GM19455 (cell line): ENCODE measurements at regions not wholly inside any gene's neighbourhood (a gene's known extent, or its start where the extent isn't known, plus 50 kb on each side); places are given as distances from the start of the nearest gene placed in this dataset.
"Not testable (repeated sequence)": the region's sequence is repeated elsewhere in the genome, so short reads cannot be mapped to it uniquely, and the experiment has no call there.

Experiments
- ATAC-seq: cut with Tn5 transposase; IDR thresholded peaks from one replicate; pipeline ENCODE4 v1.9.1; 2021; ENCODE audit not compliant: unreplicated experiment

DNA sequence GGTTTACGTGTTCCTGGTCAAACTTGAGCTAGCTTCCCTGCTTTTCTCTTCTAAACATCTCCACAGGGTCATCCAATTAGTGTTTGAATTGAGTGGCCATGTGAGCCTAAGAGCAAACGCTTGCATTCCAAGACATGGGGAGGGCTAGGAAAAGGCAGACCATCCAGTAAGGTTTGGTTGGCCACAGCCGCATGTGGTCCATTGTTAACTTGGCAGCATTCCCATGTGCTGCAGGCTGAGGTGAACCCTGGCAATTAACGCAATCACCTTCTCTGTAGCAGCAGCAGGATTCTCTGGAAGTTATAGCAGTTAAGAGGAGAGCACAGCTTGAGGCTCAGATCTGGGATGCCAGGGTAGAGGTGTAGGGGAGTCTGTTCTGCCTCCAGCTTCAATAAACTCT, 502.2 kb upstream of the LMCD1 start:
- no peak for ATAC-seq

DNA sequence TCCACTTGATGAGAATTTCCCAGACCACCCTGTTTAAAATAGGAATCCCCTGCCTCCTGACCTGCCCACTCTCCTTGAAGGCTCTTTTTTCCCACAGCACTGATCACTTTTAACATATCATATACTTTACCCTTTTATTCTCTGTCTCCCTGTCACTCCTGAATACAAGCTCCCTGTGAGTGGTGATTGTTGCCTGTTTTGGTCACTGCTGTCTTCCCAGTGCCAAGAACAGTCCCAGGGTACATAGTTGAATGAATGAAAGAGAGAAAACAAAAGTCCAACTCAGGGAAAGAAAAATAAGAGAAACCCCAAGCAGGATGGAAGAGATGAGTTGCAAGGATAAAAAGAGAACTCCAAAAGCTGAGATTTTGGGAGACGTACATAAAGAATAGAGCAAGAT, 500.3 kb upstream of the LMCD1 start:
- no peak for ATAC-seq

DNA sequence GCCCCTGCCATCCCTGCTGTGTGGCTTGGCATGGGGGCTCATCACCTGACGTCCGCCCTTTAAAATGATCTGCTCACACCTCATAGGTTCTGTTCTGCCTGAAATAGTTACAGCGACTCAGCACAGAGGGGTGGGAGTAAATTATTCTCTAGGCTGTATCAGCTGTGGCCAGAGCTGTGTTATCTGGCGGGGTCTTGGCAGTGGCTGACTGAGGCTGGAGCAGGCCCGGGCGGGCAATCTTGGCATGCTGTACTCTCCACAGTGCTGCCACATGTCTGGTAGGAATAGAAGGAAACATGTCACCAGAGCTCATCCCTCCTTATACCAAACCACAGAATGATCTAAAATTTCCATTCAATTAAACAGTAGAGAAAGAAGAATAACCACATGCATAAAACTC, 499.9 kb upstream of the LMCD1 start:
- ATAC-seq: no peak

DNA sequence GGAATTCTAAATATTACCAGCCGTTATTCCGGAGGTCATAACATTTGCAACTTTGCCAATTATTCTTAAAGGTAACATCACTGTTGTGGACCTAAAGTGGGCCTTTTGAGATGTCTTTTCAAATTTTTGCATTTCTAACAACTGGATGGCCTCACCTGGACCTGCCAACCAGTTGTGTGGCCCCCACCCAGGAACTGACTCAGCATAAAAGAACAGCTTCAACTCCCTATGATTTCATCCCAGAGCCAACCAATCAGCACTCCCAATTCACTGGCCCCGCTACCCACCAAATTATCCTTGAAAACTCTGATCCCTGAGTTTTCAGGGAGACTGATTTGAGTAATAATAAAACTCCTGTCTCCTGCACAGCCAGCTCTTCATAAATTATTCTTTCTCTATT, 489.7 kb upstream of the LMCD1 start:
- ATAC-seq: no peak

DNA sequence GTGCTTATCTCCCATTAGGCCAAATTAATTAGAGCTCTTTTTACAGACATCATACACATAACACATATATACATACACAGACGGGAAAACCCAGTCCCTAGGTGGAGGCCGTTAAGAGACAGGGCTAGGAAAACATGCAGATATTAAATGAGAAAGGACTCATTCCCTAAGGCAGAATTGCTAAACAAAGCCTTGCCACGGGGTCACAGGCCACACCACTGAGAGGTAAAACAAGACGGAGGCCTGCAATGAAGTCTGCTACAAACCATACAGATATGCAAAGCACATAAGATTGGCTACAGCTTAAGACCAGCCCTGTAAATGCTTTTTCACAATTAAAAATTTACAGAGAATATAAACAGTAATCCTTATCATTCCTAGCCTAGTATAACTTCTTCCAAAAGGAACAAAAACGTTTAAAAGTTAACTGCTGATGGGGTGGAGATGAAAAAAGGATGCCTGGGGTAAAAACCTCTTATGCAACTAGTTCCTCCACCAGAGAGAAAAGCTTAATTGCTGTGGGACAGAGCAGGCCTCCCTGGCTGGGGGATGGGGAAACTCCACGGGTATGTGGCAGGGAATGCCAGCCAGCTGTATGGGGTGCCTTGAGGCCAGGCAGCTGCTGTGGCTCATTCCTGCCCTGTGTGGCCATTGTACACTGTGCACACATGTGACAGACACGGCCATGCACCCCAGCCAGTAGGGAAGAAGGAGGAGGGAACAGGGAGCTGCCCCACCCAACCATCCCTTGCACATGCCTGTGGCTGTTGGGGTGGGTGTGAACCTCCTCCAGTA, 481.4 kb upstream of the LMCD1 start:
- ATAC-seq: no peak

DNA sequence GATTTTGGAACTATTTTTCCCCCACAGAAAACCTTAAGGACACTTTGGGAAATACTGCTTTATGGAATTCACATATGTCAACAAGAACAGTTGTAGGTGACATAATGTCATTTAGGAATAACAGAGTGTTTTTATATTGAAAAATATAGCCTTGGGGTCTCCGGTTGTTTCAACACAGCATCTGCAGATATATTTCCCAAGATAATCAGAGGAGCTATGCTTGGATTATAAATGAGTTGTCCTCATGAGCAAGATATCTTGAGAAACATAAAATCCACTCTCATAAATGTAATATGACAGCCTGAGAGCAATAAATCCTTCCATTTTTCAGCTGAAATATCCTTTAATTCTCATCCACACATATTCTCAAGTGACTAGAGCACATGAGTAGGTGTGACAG, 473.7 kb upstream of the LMCD1 start:
- no peak for ATAC-seq

DNA sequence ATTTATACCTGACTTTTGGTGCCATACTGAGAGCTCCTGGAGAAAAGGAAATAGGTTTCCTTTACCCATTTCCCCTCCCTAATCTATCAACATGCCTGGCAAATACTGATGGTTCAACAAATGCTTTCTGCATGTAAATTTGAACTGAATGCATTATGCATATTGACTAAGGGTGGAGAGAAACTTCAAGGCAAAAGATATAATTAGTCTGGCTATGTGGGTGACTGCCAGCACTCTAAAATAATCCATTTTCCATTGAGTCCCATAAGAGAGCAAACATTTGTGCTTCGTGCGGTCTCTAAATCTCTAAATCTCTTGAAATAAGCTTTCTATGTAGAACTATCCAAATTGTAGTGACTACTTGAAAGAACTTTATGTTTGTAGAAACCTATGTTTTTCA, 451.3 kb upstream of the LMCD1 start:
- ATAC-seq: no peak

DNA sequence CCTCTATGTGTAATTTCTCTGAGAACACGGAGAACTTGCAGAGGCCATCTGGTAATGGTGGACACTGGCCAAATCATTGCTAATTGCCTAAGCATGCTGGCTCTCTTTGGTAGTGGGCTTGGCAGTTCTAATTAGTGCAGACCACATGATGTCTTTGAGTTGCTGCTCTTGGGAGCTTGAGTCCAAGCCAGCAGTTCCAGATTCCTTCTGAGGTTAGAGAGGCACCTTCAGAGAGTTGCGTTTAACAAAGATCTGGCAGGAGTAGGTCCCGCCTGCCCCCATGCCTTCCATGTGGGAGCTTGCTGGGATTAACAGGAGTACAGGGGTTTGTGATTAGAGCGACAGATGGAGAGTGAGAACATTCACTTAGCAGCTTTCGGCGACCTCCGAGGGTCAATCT, 449.0 kb upstream of the LMCD1 start:
- ATAC-seq: no peak

DNA sequence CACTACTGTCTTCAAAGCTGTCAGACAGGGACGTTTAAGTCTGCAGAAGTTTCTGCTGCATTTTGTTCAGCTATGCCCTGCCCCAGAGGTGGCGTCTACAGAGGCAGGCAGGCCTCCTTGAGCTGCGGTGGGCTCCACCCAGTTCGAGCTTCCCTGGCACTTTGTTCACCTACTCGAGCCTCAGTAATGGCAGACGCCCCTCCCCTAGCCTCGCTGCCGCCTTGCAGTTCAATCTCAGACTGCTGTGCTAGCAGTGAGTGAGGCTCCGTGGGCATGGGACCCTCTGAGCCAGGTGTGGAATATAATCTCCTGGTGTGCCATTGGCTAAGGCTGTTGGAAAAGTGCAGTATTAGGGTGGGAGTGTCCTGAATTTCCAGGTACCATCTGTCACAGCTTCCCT, 433.5 kb upstream of the LMCD1 start:
- ATAC-seq: not testable (repeated sequence)

DNA sequence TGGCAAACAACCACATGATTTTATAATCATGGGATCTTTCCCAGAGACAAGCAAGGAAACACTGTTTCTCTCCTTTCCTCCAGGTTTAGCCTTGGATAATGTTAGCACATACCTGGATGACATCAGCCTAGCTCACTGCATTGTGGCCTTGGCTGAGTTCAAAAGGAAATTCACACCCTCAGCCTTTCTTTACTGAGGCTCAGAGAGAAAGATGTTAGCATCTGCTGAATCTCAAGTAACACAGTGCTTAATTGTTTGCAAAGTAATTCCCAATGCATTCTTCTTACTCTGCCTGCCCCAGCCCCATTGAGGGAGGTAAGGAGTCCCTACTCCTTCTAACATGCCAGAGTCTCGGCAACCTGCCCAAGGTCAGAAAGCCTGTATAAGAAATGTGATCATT, 432.2 kb upstream of the LMCD1 start:
- no peak for ATAC-seq

DNA sequence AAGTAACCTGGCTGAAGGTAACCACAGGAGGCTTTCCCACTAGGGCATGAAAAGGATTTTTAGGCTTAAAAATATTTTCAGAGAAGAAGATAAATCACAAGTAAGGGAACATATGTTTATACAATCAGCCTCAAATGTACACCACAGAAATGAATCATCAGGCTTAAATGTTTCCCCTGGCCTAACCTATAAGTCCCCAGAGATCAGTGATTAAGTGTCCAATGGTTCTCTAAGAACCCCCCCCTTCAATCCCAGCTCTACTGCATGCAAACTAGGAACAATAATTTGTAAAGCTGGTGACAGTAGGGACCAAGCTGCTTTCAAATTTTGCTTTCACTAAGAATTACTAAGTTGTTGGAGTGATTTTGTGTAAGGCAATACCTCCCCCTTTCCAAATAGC, 431.6 kb upstream of the LMCD1 start:
- ATAC-seq: no peak

DNA sequence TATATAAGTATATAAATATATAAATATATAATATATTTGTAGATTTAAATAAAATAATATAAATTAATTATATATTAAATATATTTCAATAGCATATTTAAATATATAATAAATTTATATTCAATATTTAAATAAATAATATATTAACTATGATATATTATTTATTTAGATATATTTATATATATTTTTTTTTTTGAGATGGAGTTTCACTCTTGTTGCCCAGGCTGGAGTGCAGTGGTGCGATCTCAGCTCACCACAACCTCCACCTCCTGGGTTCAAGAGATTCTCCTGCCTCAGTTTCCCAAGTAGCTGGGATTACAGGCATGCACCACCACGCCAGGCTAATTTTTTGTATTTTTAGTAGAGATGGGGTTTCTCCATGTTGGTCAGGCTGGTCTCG, 426.9 kb upstream of the LMCD1 start:
- ATAC-seq: not testable (repeated sequence)

DNA sequence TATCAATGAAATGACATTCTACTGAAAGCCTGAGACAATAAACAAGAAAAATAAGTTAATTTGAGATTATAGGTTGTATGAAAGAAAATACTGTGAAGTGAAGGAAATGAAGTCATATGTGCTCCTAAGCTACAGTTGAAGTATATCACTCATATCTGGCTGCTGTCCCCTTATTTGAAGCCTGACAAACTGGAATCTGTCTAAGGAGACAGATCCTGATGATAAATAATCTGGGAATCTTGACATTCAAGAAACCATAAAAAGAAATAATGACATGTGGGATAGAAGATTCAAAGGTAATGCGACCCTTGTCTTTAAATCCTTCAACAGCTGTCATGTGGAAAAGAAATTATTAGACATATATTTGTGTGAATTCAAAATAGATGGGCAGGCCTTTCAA, 424.5 kb upstream of the LMCD1 start:
- no peak for ATAC-seq

DNA sequence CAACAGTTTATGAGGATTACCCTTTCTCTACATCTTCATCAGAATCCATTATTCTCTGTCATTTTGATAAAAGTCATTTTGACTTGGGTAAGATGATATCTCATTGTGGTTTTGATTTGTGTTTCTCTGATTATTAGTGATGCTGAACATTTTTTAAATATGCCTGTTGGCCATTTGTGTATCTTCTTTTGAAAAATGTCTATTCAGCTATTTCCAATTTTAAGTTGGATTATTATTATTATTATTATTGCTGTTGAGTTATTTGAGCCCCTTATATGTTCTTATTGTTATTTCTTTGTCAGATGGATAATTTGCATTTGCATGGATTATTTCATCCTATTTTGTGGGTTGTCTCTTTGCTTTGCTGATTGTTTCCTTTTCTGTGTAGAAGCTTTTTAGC, 421.2 kb upstream of the LMCD1 start:
- no peak for ATAC-seq

DNA sequence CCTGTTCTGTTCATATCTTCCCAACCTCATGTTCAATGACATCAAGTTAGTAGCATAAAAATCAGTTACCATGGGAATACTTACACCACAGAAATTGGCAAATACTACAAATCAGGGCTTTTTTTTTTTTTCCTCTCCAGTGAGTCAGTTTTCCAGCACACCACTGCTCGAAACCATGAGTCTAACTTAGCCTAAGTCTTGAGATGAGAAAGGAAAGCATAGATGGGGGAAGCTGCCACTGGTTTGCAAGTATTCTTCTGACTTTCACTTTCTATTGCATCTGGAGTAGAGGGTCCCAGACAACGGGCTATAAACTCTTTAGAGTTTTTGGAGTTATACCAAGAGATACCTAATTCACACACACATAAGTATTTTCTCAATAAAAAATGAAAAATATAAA, 416.1 kb upstream of the LMCD1 start:
- no peak for ATAC-seq

DNA sequence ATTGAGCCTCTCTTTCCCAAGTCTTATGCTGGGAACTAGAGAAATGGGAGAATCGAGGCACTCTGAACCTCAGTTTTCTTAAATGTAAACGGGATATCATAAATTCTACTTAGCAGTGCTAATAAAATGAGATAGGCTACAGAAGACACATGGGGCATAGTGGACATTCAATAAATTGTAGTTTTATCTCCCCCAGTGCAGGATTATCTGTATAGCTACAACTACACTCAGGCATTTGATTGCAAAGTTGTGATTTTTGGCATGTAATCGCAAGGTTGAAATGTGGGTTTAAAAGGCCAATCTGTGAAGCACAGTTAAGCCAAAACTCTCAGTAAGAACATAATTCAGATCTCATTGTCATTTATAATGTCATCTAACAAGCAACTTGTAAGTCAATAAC, 413.7 kb upstream of the LMCD1 start:
- no peak for ATAC-seq

DNA sequence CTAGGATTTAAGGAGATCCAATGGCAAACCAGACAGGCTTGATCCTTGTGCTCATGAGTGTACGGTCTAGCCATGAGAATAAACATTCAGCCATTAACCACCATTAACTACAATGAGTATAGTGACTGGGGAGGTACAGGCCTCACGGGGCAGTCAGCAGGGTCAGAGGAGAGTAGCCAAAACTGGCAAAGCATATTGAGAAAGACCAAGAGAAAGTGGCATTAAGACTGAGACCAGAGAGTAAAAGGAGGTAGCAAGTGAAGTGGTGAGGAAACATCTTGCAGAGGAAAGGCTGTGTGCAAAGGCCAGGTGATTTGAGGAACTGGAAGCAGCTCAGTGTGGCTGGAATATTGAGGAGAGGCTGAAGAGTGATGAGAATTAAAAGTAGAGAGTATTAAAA, 407.2 kb upstream of the LMCD1 start:
- ATAC-seq: no peak

DNA sequence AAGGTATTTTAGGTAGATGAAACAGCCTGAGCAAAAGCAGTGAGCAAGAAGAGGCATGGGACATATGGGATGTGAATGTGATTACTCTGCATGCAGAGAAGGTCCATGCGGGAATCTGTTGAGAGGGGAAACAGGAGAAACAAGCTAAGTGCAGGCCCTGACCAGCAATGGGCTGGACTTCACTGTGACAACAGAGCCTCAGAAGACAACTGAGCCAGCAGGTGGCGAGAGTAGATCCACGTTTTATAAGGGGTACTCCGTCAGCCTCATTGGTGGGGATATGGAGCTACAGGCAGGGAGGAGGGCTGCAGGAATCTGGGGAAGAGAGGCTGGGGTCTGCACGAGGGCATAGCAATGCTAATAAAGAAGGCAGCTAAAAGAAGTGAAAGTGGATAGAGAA, 405.9 kb upstream of the LMCD1 start:
- ATAC-seq: no peak

DNA sequence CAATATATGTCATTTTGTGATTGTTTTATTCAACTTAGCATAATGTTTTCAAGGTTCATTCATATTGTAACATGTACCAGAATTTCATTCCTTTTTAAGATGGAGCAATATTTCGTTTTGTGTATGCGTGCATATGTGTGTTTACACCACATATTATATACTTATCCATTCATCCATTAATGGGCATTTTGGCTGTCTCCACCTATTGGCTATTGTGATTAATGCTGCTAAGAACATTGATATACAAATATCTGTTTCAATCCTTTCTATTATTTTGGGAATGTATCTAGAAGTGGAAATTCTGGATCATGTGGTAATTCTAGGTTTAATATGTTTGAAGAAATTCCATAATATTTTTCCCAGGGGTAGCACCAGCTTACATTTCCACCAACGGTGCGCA, 403.9 kb upstream of the LMCD1 start:
- no peak for ATAC-seq

DNA sequence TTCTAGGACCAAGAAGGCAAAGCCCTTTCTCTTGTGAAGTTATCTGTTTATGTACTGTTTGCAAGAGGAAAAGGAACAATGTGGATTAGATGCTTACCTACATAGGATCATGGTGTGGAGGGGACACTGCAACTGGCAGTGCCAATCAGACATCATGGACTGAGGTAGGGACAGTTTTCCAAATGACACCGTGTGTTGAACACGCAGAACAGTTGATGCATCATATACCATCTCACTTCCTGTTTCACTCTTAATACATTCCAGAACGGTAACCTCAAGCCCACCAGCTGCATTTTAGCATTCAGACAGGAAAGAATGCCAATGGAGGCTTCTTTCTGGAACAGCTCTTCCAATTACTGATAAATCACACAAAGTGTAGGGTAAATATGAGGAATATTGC, 397.7 kb upstream of the LMCD1 start:
- ATAC-seq: no peak

DNA sequence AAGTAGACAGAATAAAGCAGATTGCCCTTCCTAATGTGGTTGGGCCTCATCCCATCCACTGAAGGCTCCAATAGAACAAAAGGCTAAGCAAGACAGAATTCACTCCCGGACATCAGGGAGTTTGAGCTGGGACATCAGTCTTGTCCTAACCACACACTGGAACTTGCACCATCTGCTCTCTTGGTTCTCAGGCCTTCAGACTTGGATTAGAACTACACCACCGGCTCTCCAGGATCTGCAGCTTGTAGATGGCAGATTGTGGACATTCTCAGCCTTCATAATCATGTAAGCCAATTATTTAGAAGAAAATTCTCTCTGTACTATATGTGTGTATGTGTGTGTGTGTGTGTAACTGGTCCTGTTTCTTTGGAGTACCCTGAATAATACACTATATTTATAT, 394.7 kb upstream of the LMCD1 start:
- ATAC-seq: no peak

DNA sequence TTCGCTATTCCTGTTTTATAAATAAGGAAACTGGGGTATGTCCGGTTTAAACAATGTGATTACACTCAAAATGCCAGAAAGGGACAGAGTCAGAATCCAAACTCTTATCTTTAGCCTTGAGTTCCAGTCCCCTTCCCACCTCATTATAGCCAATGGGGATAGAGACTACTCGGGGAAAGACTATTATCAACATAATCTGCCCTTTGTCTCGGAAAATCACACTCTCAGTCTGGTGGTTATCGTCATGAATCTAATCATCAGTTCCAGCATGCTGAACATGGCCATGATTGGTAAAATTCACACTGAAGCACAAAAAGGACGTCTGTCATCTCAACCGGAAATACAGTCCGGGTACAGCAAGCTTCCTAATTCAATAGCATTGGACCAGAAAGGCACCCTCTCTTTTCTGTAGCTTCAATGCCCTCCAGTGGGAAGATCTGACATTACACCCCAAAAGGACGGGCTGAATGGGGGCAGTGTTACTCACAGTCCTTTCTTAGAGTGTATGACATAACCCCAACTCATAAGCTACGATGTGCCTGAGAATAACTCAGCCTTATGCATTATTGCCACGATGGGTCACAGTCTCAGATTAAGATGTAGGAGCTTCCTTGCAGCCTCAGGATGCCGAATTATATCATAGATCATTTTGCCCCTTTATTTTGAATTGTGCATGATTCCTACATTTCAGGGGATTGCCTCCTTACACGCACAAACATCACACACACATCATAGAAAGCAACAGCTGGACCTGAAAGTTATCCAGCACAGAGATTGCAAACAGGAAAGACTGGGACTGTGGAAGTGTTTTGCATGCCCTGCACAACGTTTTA, 390.4 kb upstream of the LMCD1 start:
- peak; percentile 98 for ATAC-seq

DNA sequence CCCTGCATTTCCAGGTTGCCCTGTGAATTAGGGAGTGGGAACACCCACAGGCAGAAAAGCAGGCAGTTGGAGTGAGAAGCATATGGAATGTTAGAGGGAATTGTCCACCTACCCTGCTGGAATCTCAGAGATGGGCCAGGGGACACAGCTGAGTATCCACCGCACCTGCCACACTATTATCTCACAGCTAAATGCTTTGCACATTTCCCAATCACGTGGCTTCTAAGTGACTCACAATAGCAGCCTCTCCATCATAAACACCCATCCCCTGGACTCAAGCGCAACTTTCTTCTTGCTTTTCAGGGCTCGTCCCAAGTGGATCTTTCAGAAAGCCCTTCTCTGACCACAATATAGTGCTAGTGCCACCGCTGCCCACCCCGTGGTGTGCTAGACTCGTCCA, 389.0 kb upstream of the LMCD1 start:
- ATAC-seq: no peak
